Transverse colon (tissue), 4 donors: ENCODE measurements at regions not wholly inside any gene's neighbourhood (a gene's known extent, or its start where the extent isn't known, plus 50 kb on each side); places are given as distances from the start of the nearest gene placed in this dataset.

ENCODE experiments used
- DNase-seq: peaks from one replicate; pipeline ENCODE4 v3.0.0-alpha.2; 2019
- H3K27ac ChIP-seq, 4 donors: fragments of 200-600 bp; sonication (generic); 2 replicates each; pipeline ENCODE4 v1.5.1; 2016 to 2018; ENCODE audit warnings: inconsistent platforms in 4 of 4
- H3K27me3 ChIP-seq: fragments of 200-600 bp; sonication (generic); 2 replicates; pipeline ENCODE4 v1.5.1; 2017; ENCODE audit warnings: inconsistent platforms
- H3K36me3 ChIP-seq, 4 donors: fragments of 200-600 bp; sonication (generic); 2 replicates each; pipeline ENCODE4 v1.5.1; 2017 to 2019; ENCODE audit warnings: inconsistent platforms in 4 of 4
- H3K4me1 ChIP-seq, 4 donors: fragments of 200-600 bp; sonication (generic); 2 replicates each; pipeline ENCODE4 v1.5.1; 2017 to 2020; ENCODE audit warnings: inconsistent platforms in 4 of 4
- H3K4me3 ChIP-seq, 4 donors: fragments of 200-600 bp; sonication (generic); 1 replicate in 1 of 4; 2 replicates in 3 of 4; pipeline versions ENCODE4 v1.5.1 to v1.6.1; 2017 to 2019; ENCODE audit warnings: inconsistent platforms in 4 of 4
- H3K9me3 ChIP-seq, 2 donors: fragments of 200-600 bp; sonication (generic); 2 replicates each; pipeline ENCODE4 v1.5.1; 2017 to 2019; ENCODE audit warnings: inconsistent platforms in 2 of 2
- EP300 ChIP-seq: sonication (generic); formaldehyde crosslinking; IDR thresholded peaks from one replicate; pipeline ENCODE4 v1.6.1; 2017; ENCODE audit warnings: antibody characterized with exemption, low read depth
- POLR2A ChIP-seq: fragments of 450-650 bp; IDR thresholded peaks from one replicate; pipeline ENCODE4 v1.6.1; 2016; ENCODE audit warnings: antibody characterized with exemption, mild to moderate bottlenecking, moderate library complexity
- POLR2AphosphoS5 ChIP-seq, 3 donors: sonication (generic); formaldehyde crosslinking; IDR thresholded peaks; one replicate each; pipeline ENCODE4 v1.6.1; 2016; ENCODE audit warnings: antibody characterized with exemption in 3 of 3
- WGBS, 2 donors: methylation state at CpG; one replicate each; pipeline ENCODE4 v1.1.5; 2018; ENCODE audit warnings: low coverage in 1 of 2; 5-methylcytosine and 5-hydroxymethylcytosine counted together
- in situ Hi-C, 4 donors: fragments of 200-750 bp; cut with MboI; loops; one replicate each; pipeline versions ENCODE4 v1.15.0 to v1.15.1; 2017; ENCODE audit warnings: low sequenced_read_pairs in 3 of 4, low pct_ligation_motif_present in 1 of 4, low pct_unique_long_range_greater_than_20kb in 1 of 4
- intact Hi-C: fragments of 100-400 bp; cut with DNase I; formaldehyde crosslinking; loops from one replicate; pipeline ENCODE4 v1.15.1; 2023; ENCODE audit warnings: low total_unique reads
- TF ChIP-seq, protein P1 (sequence below), 5 experiments: fragments of 200-600 bp in 3 of 5; fragments of 450-650 bp in 2 of 5; sonication (generic) in 3 of 5; IDR thresholded peaks; 1 replicate in 2 of 5; 2 replicates in 3 of 5; pipeline ENCODE4 v1.5.1; 2016 to 2017; ENCODE audit warnings: antibody characterized with exemption in 5 of 5, inconsistent platforms in 3 of 5, mild to moderate bottlenecking in 2 of 5, moderate library complexity in 1 of 5

DNA sequence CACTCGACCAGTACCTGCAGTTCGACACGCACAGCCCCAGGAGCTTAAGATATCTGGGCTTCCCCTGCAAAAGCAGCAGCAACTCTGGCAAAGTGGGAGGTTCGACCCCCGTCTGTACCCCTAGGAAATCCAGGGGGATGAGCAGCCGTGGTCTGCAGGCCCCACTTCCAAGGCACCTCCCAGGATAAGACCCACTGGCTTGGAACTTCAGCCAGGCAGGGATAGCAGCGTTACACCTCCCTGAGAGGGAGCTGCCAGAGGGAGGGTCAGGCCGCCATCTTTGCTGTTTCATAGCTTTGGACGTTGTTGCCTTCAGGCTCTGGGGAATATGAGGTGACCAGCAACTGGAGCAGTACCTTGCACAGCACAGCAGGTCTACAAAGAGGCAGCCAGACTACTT lies 351.1 kb downstream of the SOX11 start:
- H3K27me3 ChIP-seq: no peaks in the 10 kb centered on the region
- DNase-seq: no peak
- 60 to 87% methylated on average over 1 to 9 of the region's 9 CpGs for WGBS, 2 donors
- TF ChIP-seq, protein P1, sequence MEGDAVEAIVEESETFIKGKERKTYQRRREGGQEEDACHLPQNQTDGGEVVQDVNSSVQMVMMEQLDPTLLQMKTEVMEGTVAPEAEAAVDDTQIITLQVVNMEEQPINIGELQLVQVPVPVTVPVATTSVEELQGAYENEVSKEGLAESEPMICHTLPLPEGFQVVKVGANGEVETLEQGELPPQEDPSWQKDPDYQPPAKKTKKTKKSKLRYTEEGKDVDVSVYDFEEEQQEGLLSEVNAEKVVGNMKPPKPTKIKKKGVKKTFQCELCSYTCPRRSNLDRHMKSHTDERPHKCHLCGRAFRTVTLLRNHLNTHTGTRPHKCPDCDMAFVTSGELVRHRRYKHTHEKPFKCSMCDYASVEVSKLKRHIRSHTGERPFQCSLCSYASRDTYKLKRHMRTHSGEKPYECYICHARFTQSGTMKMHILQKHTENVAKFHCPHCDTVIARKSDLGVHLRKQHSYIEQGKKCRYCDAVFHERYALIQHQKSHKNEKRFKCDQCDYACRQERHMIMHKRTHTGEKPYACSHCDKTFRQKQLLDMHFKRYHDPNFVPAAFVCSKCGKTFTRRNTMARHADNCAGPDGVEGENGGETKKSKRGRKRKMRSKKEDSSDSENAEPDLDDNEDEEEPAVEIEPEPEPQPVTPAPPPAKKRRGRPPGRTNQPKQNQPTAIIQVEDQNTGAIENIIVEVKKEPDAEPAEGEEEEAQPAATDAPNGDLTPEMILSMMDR (IDR thresholded peaks at IDR 0.05): no peak
- TF ChIP-seq POLR2AphosphoS5 (IDR thresholded peaks at IDR 0.05): no peak
- no peak for TF ChIP-seq POLR2A
- H3K9me3 ChIP-seq: no peaks in the 10 kb centered on the region
- H3K4me3 ChIP-seq: no peak overlapping the region
- H3K36me3 ChIP-seq: no peaks in the 10 kb centered on the region
- no peak overlapping the region for H3K27ac ChIP-seq
- in situ Hi-C loops (no loop called here), intact Hi-C loops (no loop called here)
- no peaks in the 10 kb centered on the region for H3K4me1 ChIP-seq

DNA sequence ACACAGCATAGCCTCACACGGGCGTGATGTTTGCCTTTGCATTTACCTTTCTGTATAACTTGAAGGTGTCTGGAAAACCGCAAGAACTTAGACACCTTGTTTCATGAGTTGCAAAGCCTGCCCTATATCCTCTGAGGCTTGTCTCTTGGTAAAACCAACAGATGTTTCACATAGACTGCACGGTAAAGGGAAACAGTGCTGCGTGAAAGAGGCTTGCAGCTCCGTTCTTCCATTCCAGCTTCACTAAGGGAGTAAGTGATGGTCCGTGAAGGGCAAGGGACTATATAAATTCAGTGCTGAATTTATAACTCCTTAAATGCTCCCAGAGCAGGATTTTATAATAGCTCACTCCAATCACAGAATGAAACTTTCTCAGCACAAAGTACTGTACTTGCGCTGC lies 360.5 kb downstream of the SOX11 start:
- 47 to 67% methylated on average over 4 to 8 of the region's 8 CpGs for WGBS, 2 donors
- H3K36me3 ChIP-seq: no peaks in the 10 kb centered on the region
- TF ChIP-seq, protein P1 (IDR thresholded peaks at IDR 0.05): no peak
- TF ChIP-seq POLR2A: no peak
- no peak for TF ChIP-seq EP300
- TF ChIP-seq POLR2AphosphoS5 (IDR thresholded peaks at IDR 0.05): no peak
- no peak overlapping the region for H3K27ac ChIP-seq
- intact Hi-C loops (no loop called here), in situ Hi-C loops (no loop called here)
- no peaks in the 10 kb centered on the region for H3K4me1 ChIP-seq
- DNase-seq: no peak
- no peaks in the 10 kb centered on the region for H3K9me3 ChIP-seq
- H3K27me3 ChIP-seq: no peaks in the 10 kb centered on the region
- H3K4me3 ChIP-seq: no peak overlapping the region

DNA sequence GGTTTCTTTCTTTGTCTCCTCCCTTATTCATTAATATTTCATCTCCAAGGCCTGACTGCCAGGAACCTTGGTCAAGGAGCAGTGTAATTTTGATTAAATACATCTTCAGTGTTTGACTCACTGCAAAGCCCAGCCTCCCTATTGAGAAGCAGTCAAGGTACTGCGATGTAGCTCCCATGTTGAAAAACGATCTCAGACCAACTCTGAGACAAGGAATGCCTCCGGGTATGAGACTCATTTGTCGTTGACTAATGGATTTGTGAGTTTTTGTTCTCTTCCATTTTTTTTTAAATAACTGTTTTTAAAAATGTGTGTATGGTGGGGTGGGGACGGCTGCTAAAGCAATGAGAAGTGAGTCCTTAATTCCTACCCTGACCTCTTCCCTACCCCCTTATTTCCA lies 361.6 kb downstream of the SOX11 start:
- Histone ChIP-seq H3K9me3 (no peaks in the 10 kb centered on the region), H3K4me1 (no peaks in the 10 kb centered on the region), H3K4me3 (no peak overlapping the region), H3K27ac (no peak overlapping the region), H3K27me3 (no peaks in the 10 kb centered on the region), H3K36me3 (no peaks in the 10 kb centered on the region)
- in situ Hi-C loops: no loop called here
- TF ChIP-seq, protein P1 (IDR thresholded peaks at IDR 0.05): no peak
- TF ChIP-seq POLR2AphosphoS5 (IDR thresholded peaks at IDR 0.05) (no peak), POLR2A (no peak), EP300 (no peak)
- intact Hi-C loops: no loop called here
- no peak for DNase-seq
- 78 to 81% methylated on average over 4 to 5 of the region's 5 CpGs for WGBS, 2 donors

DNA sequence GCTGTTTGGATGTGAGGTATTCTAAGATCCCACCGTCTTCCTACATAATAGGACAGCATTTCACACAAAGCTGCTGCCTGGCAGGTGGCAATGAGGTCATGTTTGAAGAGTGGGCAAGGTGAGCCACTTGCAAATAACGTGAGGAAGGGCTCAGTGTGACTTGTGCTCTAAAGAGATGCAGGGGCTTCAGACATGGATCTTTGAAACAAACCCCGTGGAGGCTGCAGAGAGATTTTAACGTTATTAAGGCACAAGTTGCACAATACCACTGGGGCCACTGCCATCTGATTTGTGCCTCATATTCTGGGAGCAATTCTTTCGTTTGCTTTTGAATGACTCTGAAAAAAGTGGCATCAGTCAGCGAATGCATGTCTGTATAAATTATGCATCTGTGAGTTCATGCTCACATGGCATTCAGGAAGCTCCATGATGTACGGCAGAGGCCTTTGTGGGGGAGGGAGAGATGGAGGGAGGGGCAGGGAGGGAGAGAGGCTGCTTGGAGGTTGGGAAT lies 362.0 kb downstream of the SOX11 start:
- Histone ChIP-seq H3K4me1 (no peaks in the 10 kb centered on the region), H3K9me3 (no peaks in the 10 kb centered on the region), H3K27ac (no peak overlapping the region), H3K27me3 (no peaks in the 10 kb centered on the region), H3K4me3 (no peak overlapping the region), H3K36me3 (no peaks in the 10 kb centered on the region)
- intact Hi-C loops (no loop called here), in situ Hi-C loops (no loop called here)
- no peak for TF ChIP-seq POLR2AphosphoS5 (IDR thresholded peaks at IDR 0.05)
- no peak for TF ChIP-seq EP300
- TF ChIP-seq, protein P1 (IDR thresholded peaks at IDR 0.05): no peak
- no peak for TF ChIP-seq POLR2A
- WGBS, 2 donors: 50% methylated on average over 7 of the region's 7 CpGs; no CpG with 5 or more reads in 1 of the 2 donors
- no peak for DNase-seq
